Subcutaneous abdominal adipose tissue (tissue), 5 donors: ENCODE measurements at regions not wholly inside any gene's neighbourhood (a gene's known extent, or its start where the extent isn't known, plus 50 kb on each side); places are given as distances from the start of the nearest gene placed in this dataset.
"Not testable (repeated sequence)": the region's sequence is repeated elsewhere in the genome, so short reads cannot be mapped to it uniquely, and the experiment has no call there.

Source experiments
- H3K27ac ChIP-seq: one replicate; pipeline ENCODE4 v1.7.0; 2013; ENCODE audit warnings: low read depth, mild to moderate bottlenecking, inconsistent platforms, low read length, moderate library complexity
- H3K27me3 ChIP-seq, 5 donors: one replicate each; pipeline ENCODE4 v1.7.0; 2013; ENCODE audit warnings: low read length in 5 of 5, inconsistent platforms in 1 of 5; ENCODE audit not compliant: control insufficient read depth in 5 of 5, insufficient read depth in 4 of 5
- H3K36me3 ChIP-seq, 5 donors: one replicate each; pipeline ENCODE4 v1.7.0; 2013; ENCODE audit warnings: low read length in 5 of 5; ENCODE audit not compliant: control insufficient read depth in 5 of 5, insufficient read depth in 5 of 5
- H3K4me1 ChIP-seq, 5 donors: one replicate each; pipeline ENCODE4 v1.7.0; 2013; ENCODE audit warnings: low read length in 5 of 5, mild to moderate bottlenecking in 3 of 5, moderate library complexity in 1 of 5; ENCODE audit not compliant: control insufficient read depth in 5 of 5, insufficient read depth in 5 of 5
- H3K4me3 ChIP-seq, 5 donors: one replicate each; pipeline ENCODE4 v1.7.0; 2013; ENCODE audit warnings: low read length in 5 of 5, low read depth in 1 of 5
- H3K9ac ChIP-seq, 5 donors: one replicate each; pipeline ENCODE4 v1.7.0; 2013; ENCODE audit warnings: low read length in 5 of 5, mild to moderate bottlenecking in 4 of 5, moderate library complexity in 3 of 5
- H3K9me3 ChIP-seq, 5 donors: one replicate each; pipeline ENCODE4 v1.7.0; 2013; ENCODE audit warnings: low read length in 5 of 5; ENCODE audit not compliant: control insufficient read depth in 5 of 5
- donor health status: healthy.
- donor health status: healthy.
- donor health status: healthy.
- donor health status: healthy.
- donor health status: healthy.

- H3K9ac ChIP-seq: no peak overlapping the region
These were observed 777.6 kb upstream of the DIAPH2 start for GRCh38 chrX:95907081-95907480.

GRCh38 chrX:95911062-95911461, 773.6 kb upstream of the DIAPH2 start:
- H3K9ac ChIP-seq: no peak overlapping the region
- H3K4me1 ChIP-seq: no peaks in the 10 kb centered on the region
- H3K9me3 ChIP-seq: no peaks in the 10 kb centered on the region
- H3K27ac ChIP-seq: no peak overlapping the region
- no peaks in the 10 kb centered on the region for H3K36me3 ChIP-seq
- no peaks in the 10 kb centered on the region for H3K27me3 ChIP-seq
- no peak overlapping the region for H3K4me3 ChIP-seq

More at GRCh38 chrX:95907081-95907480, 777.6 kb upstream of the DIAPH2 start:
- Histone ChIP-seq H3K4me1 (no peaks in the 10 kb centered on the region), H3K27me3 (peaks cover 0 to 7% (median 0%) of the 10 kb centered on the region in 5 donors), H3K36me3 (no peaks in the 10 kb centered on the region), H3K27ac (no peak overlapping the region), H3K9me3 (no peaks in the 10 kb centered on the region), H3K4me3 (no peak overlapping the region)

- H3K27ac ChIP-seq: no peak overlapping the region
- peaks cover 0 to 8% (median 3%) of the 10 kb centered on the region in 5 donors for H3K27me3 ChIP-seq
- no peaks in the 10 kb centered on the region for H3K36me3 ChIP-seq
- H3K4me3 ChIP-seq: no peak overlapping the region
- H3K4me1 ChIP-seq: no peaks in the 10 kb centered on the region
- H3K9me3 ChIP-seq: no peaks in the 10 kb centered on the region
- H3K9ac ChIP-seq: no peak overlapping the region
These were observed 765.0 kb upstream of the DIAPH2 start for GRCh38 chrX:95919605-95920004.

- Histone ChIP-seq H3K27ac (no peak overlapping the region), H3K27me3 (peaks cover 0 to 9% (median 0%) of the 10 kb centered on the region in 5 donors), H3K36me3 (no peaks in the 10 kb centered on the region), H3K9me3 (no peaks in the 10 kb centered on the region), H3K9ac (no peak overlapping the region), H3K4me1 (no peaks in the 10 kb centered on the region), H3K4me3 (no peak overlapping the region)
These were observed 739.1 kb upstream of the DIAPH2 start for GRCh38 chrX:95945528-95945927.

GRCh38 chrX:95949588-95949987, 735.1 kb upstream of the DIAPH2 start:
- Histone ChIP-seq H3K9me3 (no peaks in the 10 kb centered on the region), H3K27ac (no peak overlapping the region), H3K4me3 (no peak overlapping the region), H3K9ac (no peak overlapping the region), H3K4me1 (no peaks in the 10 kb centered on the region), H3K36me3 (no peaks in the 10 kb centered on the region), H3K27me3 (peaks cover 0 to 5% (median 0%) of the 10 kb centered on the region in 5 donors)

GRCh38 chrX:95950679-95951078, 734.0 kb upstream of the DIAPH2 start:
- no peak overlapping the region for H3K9ac ChIP-seq
- no peaks in the 10 kb centered on the region for H3K4me1 ChIP-seq
- no peaks in the 10 kb centered on the region for H3K9me3 ChIP-seq

GRCh38 chrX:95953564-95953963, 731.1 kb upstream of the DIAPH2 start:
- H3K36me3 ChIP-seq: no peaks in the 10 kb centered on the region
- no peaks in the 10 kb centered on the region for H3K4me1 ChIP-seq
- H3K9ac ChIP-seq: no peak overlapping the region
- no peak overlapping the region for H3K27ac ChIP-seq
- peaks cover 0 to 5% (median 0%) of the 10 kb centered on the region in 5 donors for H3K27me3 ChIP-seq
- peaks cover 0 to 4% (median 0%) of the 10 kb centered on the region in 5 donors for H3K9me3 ChIP-seq
- H3K4me3 ChIP-seq: no peak overlapping the region

More at GRCh38 chrX:95950679-95951078, 734.0 kb upstream of the DIAPH2 start:
- Histone ChIP-seq H3K27ac (no peak overlapping the region), H3K27me3 (peaks cover 0 to 5% (median 0%) of the 10 kb centered on the region in 5 donors), H3K36me3 (no peaks in the 10 kb centered on the region), H3K4me3 (no peak overlapping the region)

GRCh38 chrX:95956745-95957144, 727.9 kb upstream of the DIAPH2 start:
- Histone ChIP-seq H3K27me3 (no peaks in the 10 kb centered on the region), H3K9ac (no peak overlapping the region), H3K27ac (no peak overlapping the region), H3K4me1 (no peaks in the 10 kb centered on the region), H3K4me3 (no peak overlapping the region), H3K36me3 (no peaks in the 10 kb centered on the region), H3K9me3 (peaks cover 0 to 4% (median 0%) of the 10 kb centered on the region in 5 donors)

GRCh38 chrX:95973456-95974095, 711.1 kb upstream of the DIAPH2 start:
- H3K27ac ChIP-seq, H3K4me3 ChIP-seq, H3K9me3 ChIP-seq, H3K4me1 ChIP-seq, H3K9ac ChIP-seq, H3K36me3 ChIP-seq: not testable (repeated sequence)
- peaks cover 0 to 12% (median 5%) of the 10 kb centered on the region in 5 donors for H3K27me3 ChIP-seq

- Histone ChIP-seq H3K9me3 (peaks cover 0 to 5% (median 0%) of the 10 kb centered on the region in 5 donors), H3K36me3 (no peaks in the 10 kb centered on the region), H3K4me3 (no peak overlapping the region), H3K27ac (no peak overlapping the region), H3K27me3 (peaks cover 0 to 12% (median 5%) of the 10 kb centered on the region in 5 donors), H3K4me1 (no peaks in the 10 kb centered on the region), H3K9ac (no peak overlapping the region)
These were observed 710.6 kb upstream of the DIAPH2 start for GRCh38 chrX:95974096-95974470.
